SK-N-SH (cell line): ENCODE measurements at regions not wholly inside any gene's neighbourhood (a gene's known extent, or its start where the extent isn't known, plus 50 kb on each side); places are given as distances from the start of the nearest gene placed in this dataset.

ENCODE experiments used
- CTCF ChIA-PET: fragments of 300-600, 350-600 bp; formaldehyde crosslinking; extraction: SDS; loops from one replicate; lab custom pipeline; 2021; lab: Yijun Ruan, JAX
- POLR2A ChIA-PET: fragments of 350-600 bp; sonication (Branson Sonifier 250); formaldehyde crosslinking; extraction: SDS; loops from one replicate; lab custom pipeline; 2020; ENCODE audit warnings: antibody characterized with exemption, inconsistent platforms; lab: Yijun Ruan, JAX
- DNase-seq: peaks from one replicate; pipeline ENCODE4 v3.0.0; 2012
- H2AFZ ChIP-seq: fragments of 200-600 bp; sonication (generic); 2 replicates; pipeline ENCODE4 v1.8.1; 2016; ENCODE audit warnings: antibody characterized with exemption, mild to moderate bottlenecking, low read depth
- H3F3A ChIP-seq: fragments of 200-600 bp; sonication (generic); replicated peaks from 2 replicates; pipeline ENCODE3; 2016; ENCODE audit warnings: antibody characterized with exemption, mild to moderate bottlenecking; ENCODE audit not compliant: insufficient read depth
- H3K27ac ChIP-seq, 2 experiments: fragments of 200-500 bp in 1 of 2; fragments of 200-600 bp in 1 of 2; sonication (Bioruptor generic) in 1 of 2; sonication (generic), shearing (Covaris generic) in 1 of 2; 2 replicates each; pipeline versions ENCODE4 v1.5.1 to v1.6.1; 2014 to 2016; ENCODE audit warnings: low read depth in 2 of 2, inconsistent platforms in 1 of 2, low read length in 1 of 2, mild to moderate bottlenecking in 1 of 2, mixed read lengths in 1 of 2
- H3K27me3 ChIP-seq: fragments of 200-600 bp; sonication (generic), shearing (Covaris generic); 2 replicates; pipeline ENCODE4 v1.6.1; 2016; ENCODE audit warnings: mixed run types; ENCODE audit not compliant: insufficient read depth
- H3K36me3 ChIP-seq, 2 experiments: fragments of 200-500 bp in 1 of 2; fragments of 200-600 bp in 1 of 2; sonication (Bioruptor generic) in 1 of 2; sonication (generic) in 1 of 2; replicated peaks in 1 of 2; 2 replicates each; pipeline versions ENCODE3 to v1.5.1; 2014 to 2016; ENCODE audit warnings: low read length in 1 of 2, mild to moderate bottlenecking in 1 of 2; ENCODE audit not compliant: insufficient read depth in 2 of 2, control insufficient read depth in 1 of 2
- H3K4me1 ChIP-seq, 2 experiments: fragments of 200-500 bp in 1 of 2; fragments of 200-600 bp in 1 of 2; sonication (Bioruptor generic) in 1 of 2; sonication (generic), shearing (Covaris generic) in 1 of 2; 2 replicates each; pipeline versions ENCODE4 v1.5.1 to v1.6.1; 2014 to 2016; ENCODE audit warnings: low read depth in 1 of 2, low read length in 1 of 2, mixed run types in 1 of 2; ENCODE audit not compliant: insufficient read depth in 2 of 2, control insufficient read depth in 1 of 2
- H3K4me2 ChIP-seq: fragments of 200-600 bp; sonication (generic), shearing (Covaris generic); 2 replicates; pipeline ENCODE4 v1.6.1; 2017; ENCODE audit warnings: mixed run types
- H3K4me3 ChIP-seq, 2 experiments: fragments of 200-500 bp in 1 of 2; fragments of 200-600 bp in 1 of 2; sonication (Bioruptor generic) in 1 of 2; sonication (generic), shearing (Covaris generic) in 1 of 2; 2 replicates each; pipeline versions ENCODE4 v1.5.1 to v1.8.1; 2014 to 2016; ENCODE audit warnings: low read depth in 2 of 2, inconsistent platforms in 1 of 2, low read length in 1 of 2, mild to moderate bottlenecking in 1 of 2, mixed read lengths in 1 of 2, moderate library complexity in 1 of 2
- H3K79me2 ChIP-seq: fragments of 200-600 bp; sonication (generic); 2 replicates; pipeline ENCODE4 v1.8.1; 2017; ENCODE audit warnings: mild to moderate bottlenecking; ENCODE audit not compliant: insufficient read depth
- H3K9ac ChIP-seq: fragments of 200-600 bp; sonication (generic); 2 replicates; pipeline ENCODE4 v1.6.1; 2017; ENCODE audit warnings: mixed run types
- H3K9me2 ChIP-seq: fragments of 200-600 bp; sonication (generic); 2 replicates; pipeline ENCODE4 v1.6.1; 2017; ENCODE audit warnings: mixed run types
- H3K9me3 ChIP-seq: fragments of 200-600 bp; sonication (generic); 2 replicates; pipeline ENCODE4 v1.6.1; 2017; ENCODE audit warnings: mixed run types, mild to moderate bottlenecking, moderate library complexity
- H4K20me1 ChIP-seq: fragments of 200-600 bp; sonication (generic); 2 replicates; pipeline ENCODE4 v1.6.1; 2017; ENCODE audit warnings: mild to moderate bottlenecking, mixed run types; ENCODE audit not compliant: insufficient read depth
- ELF1 ChIP-seq: IDR thresholded peaks from 2 replicates; pipeline ENCODE4 v1.4.0; 2012
- EZH2phosphoT487 ChIP-seq: fragments of 200-600 bp; sonication (generic); IDR thresholded peaks from 2 replicates; pipeline ENCODE4 v1.6.1; 2017; ENCODE audit warnings: low read depth, mixed run types, mild to moderate bottlenecking, antibody characterized with exemption, moderate library complexity, borderline replicate concordance
- FOXJ3 ChIP-seq: sonication (generic); formaldehyde crosslinking; IDR thresholded peaks from 2 replicates; pipeline ENCODE4 v1.5.1; 2020; ENCODE audit warnings: mild to moderate bottlenecking, missing genetic modification reagents
- FOXM1 ChIP-seq: IDR thresholded peaks from 2 replicates; pipeline ENCODE4 v1.4.0; 2012; ENCODE audit warnings: low read depth, mild to moderate bottlenecking
- GABPA ChIP-seq: IDR thresholded peaks from 2 replicates; pipeline ENCODE4 v1.4.0; 2012; ENCODE audit warnings: low read depth, mild to moderate bottlenecking
- JUND ChIP-seq: IDR thresholded peaks from 2 replicates; pipeline ENCODE4 v1.4.0; 2012
- MEF2A ChIP-seq: IDR thresholded peaks from 2 replicates; pipeline ENCODE4 v1.4.0; 2012; ENCODE audit warnings: low read depth, borderline replicate concordance
- MXI1 ChIP-seq: IDR thresholded peaks from 2 replicates; pipeline ENCODE4 v1.6.1; 2012; ENCODE audit warnings: mild to moderate bottlenecking, low read depth, low read length, improper control_type of control experiment
- NFIC ChIP-seq: IDR thresholded peaks from 2 replicates; pipeline ENCODE4 v1.4.0; 2012; ENCODE audit warnings: borderline replicate concordance
- NRF1 ChIP-seq: IDR thresholded peaks from 2 replicates; pipeline ENCODE4 v1.6.1; 2012; ENCODE audit warnings: low read depth, mild to moderate bottlenecking, low read length
- POLR2AphosphoS5 ChIP-seq: IDR thresholded peaks from 2 replicates; pipeline ENCODE4 v1.6.1; 2012; ENCODE audit warnings: low read depth, low read length
- RFX5 ChIP-seq: IDR thresholded peaks from 2 replicates; pipeline ENCODE4 v1.6.1; 2012; ENCODE audit warnings: mild to moderate bottlenecking, improper control_type of control experiment, low read length
- YY1 ChIP-seq: IDR thresholded peaks from 2 replicates; pipeline ENCODE4 v1.4.0; 2012; ENCODE audit warnings: low read depth, mild to moderate bottlenecking
- WGBS: methylation state at CpG from one replicate; pipeline ENCODE4 v1.1.6; 2017; ENCODE audit warnings: low lambda C conversion rate; 5-methylcytosine and 5-hydroxymethylcytosine counted together
- TF ChIP-seq, protein P1 (sequence below): IDR thresholded peaks from 2 replicates; pipeline ENCODE4 v1.4.0; 2012; ENCODE audit warnings: low read depth, borderline replicate concordance
- TF ChIP-seq, protein P2 (sequence below): fragments of 150-350 bp; IDR thresholded peaks from 2 replicates; pipeline ENCODE4 v1.6.1; 2017; ENCODE audit warnings: antibody characterized with exemption, low read length, low read depth, borderline replicate concordance
- TF ChIP-seq, protein P3 (sequence below): IDR thresholded peaks from 2 replicates; pipeline ENCODE4 v1.6.1; 2012; ENCODE audit warnings: mild to moderate bottlenecking, low read depth, low read length, moderate library complexity
- TF ChIP-seq, protein P4 (sequence below): IDR thresholded peaks from 2 replicates; pipeline ENCODE4 v1.4.0; 2012; ENCODE audit warnings: low read depth
- TF ChIP-seq, protein P5 (sequence below): fragments of 200-600 bp; sonication (generic); IDR thresholded peaks from 2 replicates; pipeline ENCODE4 v1.6.1; 2017; ENCODE audit warnings: antibody characterized with exemption, mild to moderate bottlenecking, moderate library complexity

DNA sequence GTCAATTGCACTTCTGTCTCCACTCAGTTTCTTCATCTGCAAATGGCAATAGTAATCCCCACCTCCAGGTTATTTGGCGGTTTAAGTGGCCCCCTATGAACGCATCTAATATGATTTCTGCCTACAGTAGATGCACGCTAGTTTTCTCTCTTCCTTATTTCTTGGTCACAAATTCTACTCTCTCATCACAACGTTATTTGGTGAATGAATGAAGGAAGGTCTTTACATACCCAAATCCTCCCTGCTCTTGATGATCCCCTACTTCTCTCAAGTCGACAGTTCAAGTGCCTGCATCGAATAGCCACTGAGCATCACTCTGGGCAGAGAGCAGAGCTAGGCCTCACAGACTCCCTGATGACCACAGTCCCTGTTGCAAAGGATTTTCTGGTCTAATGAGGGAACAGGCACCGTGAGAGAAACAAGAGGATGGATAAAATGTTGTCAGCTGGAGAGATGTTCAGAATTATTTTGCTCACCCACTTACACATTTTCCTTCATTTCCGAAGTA, 181.2 kb upstream of the SMAD3 start:
- no peaks in the 10 kb centered on the region for H3K9me2 ChIP-seq
- H3K4me2 ChIP-seq, result peak overlapping the region; percentile 40; the same call in 1 of the 2 replicates
- 0 out of 2 replicates have a peak overlapping the region, but pooled peaks have one; percentile 34 for H2AFZ ChIP-seq
- H3K27me3 ChIP-seq, result no peaks in the 10 kb centered on the region
- H3K4me1 ChIP-seq, result peaks cover 3 to 31% of the 10 kb centered on the region in 2 experiments
- peaks cover 22% of the 10 kb centered on the region for H3F3A ChIP-seq
- 93% methylated on average over 8 of the region's 8 CpGs for WGBS
- no peaks in the 10 kb centered on the region for H3K79me2 ChIP-seq
- POLR2A ChIA-PET, result no interaction called here
- DNase-seq, result no peak
- TF ChIP-seq YY1, result no peak
- no peak for TF ChIP-seq GABPA
- TF ChIP-seq, protein P1, sequence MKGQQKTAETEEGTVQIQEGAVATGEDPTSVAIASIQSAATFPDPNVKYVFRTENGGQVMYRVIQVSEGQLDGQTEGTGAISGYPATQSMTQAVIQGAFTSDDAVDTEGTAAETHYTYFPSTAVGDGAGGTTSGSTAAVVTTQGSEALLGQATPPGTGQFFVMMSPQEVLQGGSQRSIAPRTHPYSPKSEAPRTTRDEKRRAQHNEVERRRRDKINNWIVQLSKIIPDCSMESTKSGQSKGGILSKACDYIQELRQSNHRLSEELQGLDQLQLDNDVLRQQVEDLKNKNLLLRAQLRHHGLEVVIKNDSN, result no peak
- no peak for TF ChIP-seq NFIC
- no peak for TF ChIP-seq POLR2AphosphoS5
- no peak for TF ChIP-seq MEF2A
- no peak for TF ChIP-seq JUND
- TF ChIP-seq FOXJ3 (CRISPR knock-in tag), result no peak
- TF ChIP-seq, protein P2, sequence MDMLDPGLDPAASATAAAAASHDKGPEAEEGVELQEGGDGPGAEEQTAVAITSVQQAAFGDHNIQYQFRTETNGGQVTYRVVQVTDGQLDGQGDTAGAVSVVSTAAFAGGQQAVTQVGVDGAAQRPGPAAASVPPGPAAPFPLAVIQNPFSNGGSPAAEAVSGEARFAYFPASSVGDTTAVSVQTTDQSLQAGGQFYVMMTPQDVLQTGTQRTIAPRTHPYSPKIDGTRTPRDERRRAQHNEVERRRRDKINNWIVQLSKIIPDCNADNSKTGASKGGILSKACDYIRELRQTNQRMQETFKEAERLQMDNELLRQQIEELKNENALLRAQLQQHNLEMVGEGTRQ, result no peak
- peaks cover 0 to 5% of the 10 kb centered on the region in 2 experiments for H3K36me3 ChIP-seq
- no peaks in the 10 kb centered on the region; the same call in 1 of the 2 replicates for H3K9me3 ChIP-seq
- no peaks in the 10 kb centered on the region for H4K20me1 ChIP-seq
- peak overlapping the region; percentile 43; the same call in 1 of the 2 replicates for H3K9ac ChIP-seq
- H3K4me3 ChIP-seq, result no peak overlapping the region
- peak overlapping the region; percentile 43 to 79; a peak in 3 of 4 replicates for H3K27ac ChIP-seq
- CTCF ChIA-PET, result interaction anchor here (1.0 to 1.3 kb wide), 2 partner anchors 19 to 21 kb away, joined by 3 to 4 read pairs; no protein-coding TSS in a partner anchor

DNA sequence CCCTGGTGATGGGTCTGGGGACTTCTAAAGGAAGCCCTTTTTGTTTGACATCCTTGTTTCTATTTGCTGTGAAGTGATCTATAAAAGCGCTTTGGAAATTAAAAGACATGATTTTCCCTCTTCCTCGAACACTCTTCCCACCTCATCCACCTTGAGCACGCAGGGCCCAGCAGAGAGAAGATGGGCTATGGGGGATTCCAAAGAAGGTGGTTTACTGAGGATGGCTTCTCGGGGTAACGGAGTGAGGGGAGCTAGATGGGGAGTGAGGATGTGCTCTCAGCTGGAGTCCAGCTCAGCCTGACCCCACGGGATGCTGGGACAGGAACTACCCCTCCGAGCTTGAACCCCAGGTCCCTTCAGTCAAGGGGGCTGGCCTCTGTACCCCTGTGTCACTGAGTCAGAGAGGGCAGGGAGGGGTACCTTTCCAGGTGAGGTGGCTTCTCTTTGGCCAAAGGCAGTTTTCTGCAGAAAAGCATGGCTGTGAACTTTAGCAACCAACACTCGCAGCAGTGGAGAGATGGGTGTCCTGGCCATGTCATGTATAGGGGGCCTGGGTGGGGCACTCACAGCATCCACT, 180.7 kb upstream of the SMAD3 start:
- Histone ChIP-seq H3K9me3 (no peaks in the 10 kb centered on the region; the same call in 1 of the 2 replicates), H3K79me2 (no peaks in the 10 kb centered on the region), H3K27me3 (no peaks in the 10 kb centered on the region), H3K4me1 (peaks cover 3 to 31% of the 10 kb centered on the region in 2 experiments), H3K9ac (no peak overlapping the region), H3F3A (peaks cover 22% of the 10 kb centered on the region), H3K4me3 (no peak overlapping the region), H3K4me2 (no peak overlapping the region), H3K36me3 (peaks cover 0 to 7% of the 10 kb centered on the region in 2 experiments), H3K9me2 (no peaks in the 10 kb centered on the region), H4K20me1 (no peaks in the 10 kb centered on the region), H3K27ac (no peak overlapping the region), H2AFZ (no peak overlapping the region)
- POLR2A ChIA-PET, result interaction anchor here (0.6 kb wide), 1 partner anchor 746 kb away, joined by 5 read pairs; no protein-coding TSS in a partner anchor
- CTCF ChIA-PET, result interaction anchor here (1.0 to 1.4 kb wide), 3 partner anchors 11 to 18 kb away, joined by 3 to 4 read pairs (median 4); no protein-coding TSS in a partner anchor
- WGBS, result 93% methylated on average over 8 of the region's 8 CpGs
- DNase-seq, result no peak
- TF ChIP-seq NFIC, result no peak
- TF ChIP-seq, protein P3, sequence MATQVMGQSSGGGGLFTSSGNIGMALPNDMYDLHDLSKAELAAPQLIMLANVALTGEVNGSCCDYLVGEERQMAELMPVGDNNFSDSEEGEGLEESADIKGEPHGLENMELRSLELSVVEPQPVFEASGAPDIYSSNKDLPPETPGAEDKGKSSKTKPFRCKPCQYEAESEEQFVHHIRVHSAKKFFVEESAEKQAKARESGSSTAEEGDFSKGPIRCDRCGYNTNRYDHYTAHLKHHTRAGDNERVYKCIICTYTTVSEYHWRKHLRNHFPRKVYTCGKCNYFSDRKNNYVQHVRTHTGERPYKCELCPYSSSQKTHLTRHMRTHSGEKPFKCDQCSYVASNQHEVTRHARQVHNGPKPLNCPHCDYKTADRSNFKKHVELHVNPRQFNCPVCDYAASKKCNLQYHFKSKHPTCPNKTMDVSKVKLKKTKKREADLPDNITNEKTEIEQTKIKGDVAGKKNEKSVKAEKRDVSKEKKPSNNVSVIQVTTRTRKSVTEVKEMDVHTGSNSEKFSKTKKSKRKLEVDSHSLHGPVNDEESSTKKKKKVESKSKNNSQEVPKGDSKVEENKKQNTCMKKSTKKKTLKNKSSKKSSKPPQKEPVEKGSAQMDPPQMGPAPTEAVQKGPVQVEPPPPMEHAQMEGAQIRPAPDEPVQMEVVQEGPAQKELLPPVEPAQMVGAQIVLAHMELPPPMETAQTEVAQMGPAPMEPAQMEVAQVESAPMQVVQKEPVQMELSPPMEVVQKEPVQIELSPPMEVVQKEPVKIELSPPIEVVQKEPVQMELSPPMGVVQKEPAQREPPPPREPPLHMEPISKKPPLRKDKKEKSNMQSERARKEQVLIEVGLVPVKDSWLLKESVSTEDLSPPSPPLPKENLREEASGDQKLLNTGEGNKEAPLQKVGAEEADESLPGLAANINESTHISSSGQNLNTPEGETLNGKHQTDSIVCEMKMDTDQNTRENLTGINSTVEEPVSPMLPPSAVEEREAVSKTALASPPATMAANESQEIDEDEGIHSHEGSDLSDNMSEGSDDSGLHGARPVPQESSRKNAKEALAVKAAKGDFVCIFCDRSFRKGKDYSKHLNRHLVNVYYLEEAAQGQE, result no peak
- TF ChIP-seq, protein P4, sequence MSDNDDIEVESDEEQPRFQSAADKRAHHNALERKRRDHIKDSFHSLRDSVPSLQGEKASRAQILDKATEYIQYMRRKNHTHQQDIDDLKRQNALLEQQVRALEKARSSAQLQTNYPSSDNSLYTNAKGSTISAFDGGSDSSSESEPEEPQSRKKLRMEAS, result no peak
- no peak for TF ChIP-seq MEF2A
- no peak for TF ChIP-seq MXI1
- TF ChIP-seq, protein P5, sequence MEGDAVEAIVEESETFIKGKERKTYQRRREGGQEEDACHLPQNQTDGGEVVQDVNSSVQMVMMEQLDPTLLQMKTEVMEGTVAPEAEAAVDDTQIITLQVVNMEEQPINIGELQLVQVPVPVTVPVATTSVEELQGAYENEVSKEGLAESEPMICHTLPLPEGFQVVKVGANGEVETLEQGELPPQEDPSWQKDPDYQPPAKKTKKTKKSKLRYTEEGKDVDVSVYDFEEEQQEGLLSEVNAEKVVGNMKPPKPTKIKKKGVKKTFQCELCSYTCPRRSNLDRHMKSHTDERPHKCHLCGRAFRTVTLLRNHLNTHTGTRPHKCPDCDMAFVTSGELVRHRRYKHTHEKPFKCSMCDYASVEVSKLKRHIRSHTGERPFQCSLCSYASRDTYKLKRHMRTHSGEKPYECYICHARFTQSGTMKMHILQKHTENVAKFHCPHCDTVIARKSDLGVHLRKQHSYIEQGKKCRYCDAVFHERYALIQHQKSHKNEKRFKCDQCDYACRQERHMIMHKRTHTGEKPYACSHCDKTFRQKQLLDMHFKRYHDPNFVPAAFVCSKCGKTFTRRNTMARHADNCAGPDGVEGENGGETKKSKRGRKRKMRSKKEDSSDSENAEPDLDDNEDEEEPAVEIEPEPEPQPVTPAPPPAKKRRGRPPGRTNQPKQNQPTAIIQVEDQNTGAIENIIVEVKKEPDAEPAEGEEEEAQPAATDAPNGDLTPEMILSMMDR, result no peak
- no peak for TF ChIP-seq YY1
- no peak for TF ChIP-seq EZH2phosphoT487
- TF ChIP-seq NRF1, result no peak
- no peak for TF ChIP-seq ELF1
- no peak for TF ChIP-seq FOXM1
- TF ChIP-seq RFX5, result no peak
- TF ChIP-seq, protein P2, result no peak
